ENCODE measurements at regions not wholly inside any gene's neighbourhood (a gene's known extent, or its start where the extent isn't known, plus 50 kb on each side); places are given as distances from the start of the nearest gene placed in this dataset.

DNA sequence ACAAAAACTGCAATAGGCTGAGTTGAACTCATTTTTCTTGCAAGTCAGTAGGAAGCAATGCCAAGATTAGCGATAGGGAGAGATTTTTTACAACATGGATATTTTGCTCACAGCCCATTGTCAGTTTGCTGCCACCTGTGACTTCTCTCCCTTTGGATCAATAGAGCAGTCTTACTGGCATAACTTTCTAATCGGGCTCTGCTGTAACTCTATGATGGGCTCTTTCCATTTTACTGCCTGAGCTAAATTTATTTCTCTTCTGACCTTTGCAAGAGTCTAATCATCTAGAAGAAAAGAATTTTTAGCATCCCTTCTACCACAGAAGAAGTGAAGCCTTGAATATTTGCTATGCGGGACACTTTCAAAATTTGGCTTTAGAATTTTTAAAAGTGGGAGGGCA, 53.6 kb upstream of the SGCD start:
- Histone ChIP-seq H3K27ac (ENCODE audit: low read depth, low read length) (no peak overlapping the region), H3K9ac (ENCODE audit: low read length in 5 of 5) (no peak overlapping the region), H3K9me3 (ENCODE audit: control insufficient read depth in 5 of 5, low read length in 5 of 5) (peaks cover 0 to 10% (median 3%) of the 10 kb centered on the region in 5 donors), H3K4me3 (ENCODE audit: low read depth in 1 of 5, low read length in 5 of 5) (no peak overlapping the region), H3K27me3 (ENCODE audit: control insufficient read depth in 5 of 5, insufficient read depth in 4 of 5, low read length in 5 of 5) (no peaks in the 10 kb centered on the region), H3K36me3 (ENCODE audit: control insufficient read depth in 5 of 5, insufficient read depth in 5 of 5, low read length in 5 of 5) (no peaks in the 10 kb centered on the region), H3K4me1 (ENCODE audit: control insufficient read depth in 5 of 5, insufficient read depth in 5 of 5, low read length in 5 of 5) (no peaks in the 10 kb centered on the region)

DNA sequence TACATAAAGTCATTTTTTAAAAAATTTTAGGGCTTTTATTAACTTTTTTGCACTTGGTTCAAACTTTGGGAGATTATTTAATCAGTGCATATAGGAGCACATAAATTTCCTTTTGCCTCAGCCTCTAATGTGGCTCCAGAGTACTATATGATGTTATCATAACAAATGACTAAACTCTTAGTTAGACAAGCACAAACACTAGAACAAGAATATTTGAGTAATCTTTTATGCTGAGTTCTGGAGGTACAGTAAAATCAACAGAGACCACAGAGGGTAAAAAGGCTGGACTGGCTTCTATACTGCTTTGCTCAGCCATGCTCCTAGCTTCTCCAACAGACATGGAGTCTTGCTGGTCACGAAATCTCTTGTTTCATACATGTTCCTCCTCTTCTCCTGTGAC, 52.5 kb upstream of the SGCD start:
- Histone ChIP-seq H3K27me3 (ENCODE audit: control insufficient read depth in 5 of 5, insufficient read depth in 4 of 5, low read length in 5 of 5) (no peaks in the 10 kb centered on the region), H3K36me3 (ENCODE audit: control insufficient read depth in 5 of 5, insufficient read depth in 5 of 5, low read length in 5 of 5) (no peaks in the 10 kb centered on the region), H3K4me1 (ENCODE audit: control insufficient read depth in 5 of 5, insufficient read depth in 5 of 5, low read length in 5 of 5) (no peaks in the 10 kb centered on the region), H3K9ac (ENCODE audit: low read length in 5 of 5) (no peak overlapping the region), H3K9me3 (ENCODE audit: control insufficient read depth in 5 of 5, low read length in 5 of 5) (peaks cover 0 to 7% (median 3%) of the 10 kb centered on the region in 5 donors), H3K27ac (ENCODE audit: low read depth, low read length) (no peak overlapping the region), H3K4me3 (ENCODE audit: low read depth in 1 of 5, low read length in 5 of 5) (no peak overlapping the region)

Data from subcutaneous abdominal adipose tissue (tissue), 5 donors.